H9 (cell line): ENCODE measurements at regions not wholly inside any gene's neighbourhood (a gene's known extent, or its start where the extent isn't known, plus 50 kb on each side); places are given as distances from the start of the nearest gene placed in this dataset.

ENCODE experiments used
- DNase-seq: peaks from one replicate; pipeline ENCODE4 v3.0.0-alpha.2; 2017
- H2AFZ ChIP-seq: one replicate; pipeline ENCODE4 v1.6.1; 2013; ENCODE audit warnings: mild to moderate bottlenecking, low read length, control low read depth, moderate library complexity
- H2AK5ac ChIP-seq: 2 replicates; pipeline ENCODE4 v1.6.1; 2013; ENCODE audit warnings: low read length, control low read depth, mixed read lengths; ENCODE audit not compliant: insufficient read length
- H2BK120ac ChIP-seq: one replicate; pipeline ENCODE4 v1.6.1; 2013; ENCODE audit warnings: low read depth, mild to moderate bottlenecking, low read length, control low read depth, inconsistent platforms; ENCODE audit not compliant: poor library complexity, severe bottlenecking
- H2BK12ac ChIP-seq: 2 replicates; pipeline ENCODE4 v1.6.1; 2013; ENCODE audit warnings: low read length, control low read depth, mixed read lengths, low read depth; ENCODE audit not compliant: insufficient read length
- H2BK15ac ChIP-seq: 2 replicates; pipeline ENCODE4 v1.6.1; 2013; ENCODE audit warnings: low read depth, low read length, control low read depth
- H2BK20ac ChIP-seq: one replicate; pipeline ENCODE4 v1.6.1; 2013; ENCODE audit warnings: low read depth, mild to moderate bottlenecking, low read length, control low read depth, inconsistent platforms; ENCODE audit not compliant: poor library complexity, severe bottlenecking
- H2BK5ac ChIP-seq: 2 replicates; pipeline ENCODE4 v1.6.1; 2013; ENCODE audit warnings: low read length, control low read depth, mixed read lengths; ENCODE audit not compliant: insufficient read length
- H3K14ac ChIP-seq: 2 replicates; pipeline ENCODE4 v1.6.1; 2013; ENCODE audit warnings: low read length, control low read depth; ENCODE audit not compliant: insufficient read depth
- H3K18ac ChIP-seq: 2 replicates; pipeline ENCODE4 v1.6.1; 2013; ENCODE audit warnings: low read depth, mild to moderate bottlenecking, mixed read lengths, low read length, control low read depth; ENCODE audit not compliant: insufficient read length
- H3K23ac ChIP-seq: 2 replicates; pipeline ENCODE4 v1.6.1; 2013; ENCODE audit warnings: low read length, control low read depth, mixed read lengths, low read depth; ENCODE audit not compliant: insufficient read length
- H3K23me2 ChIP-seq: 2 replicates; pipeline ENCODE4 v1.6.1; 2013; ENCODE audit warnings: low read depth, mild to moderate bottlenecking, mixed read lengths, low read length, control low read depth; ENCODE audit not compliant: insufficient read length, poor library complexity, severe bottlenecking
- H3K27ac ChIP-seq: 2 replicates; pipeline ENCODE4 v1.5.1; 2013; ENCODE audit warnings: low read length, control low read depth, mixed read lengths, low read depth; ENCODE audit not compliant: insufficient read length
- H3K27me3 ChIP-seq: 2 replicates; pipeline ENCODE4 v1.6.1; 2013; ENCODE audit warnings: low read length, control low read depth, inconsistent platforms; ENCODE audit not compliant: insufficient read depth
- H3K4ac ChIP-seq: 2 replicates; pipeline ENCODE4 v1.6.1; 2013; ENCODE audit warnings: low read depth, mild to moderate bottlenecking, control low read depth, inconsistent platforms, low read length, moderate library complexity
- H3K4me1 ChIP-seq: 2 replicates; pipeline ENCODE4 v1.6.1; 2013; ENCODE audit warnings: low read length, control low read depth, inconsistent platforms; ENCODE audit not compliant: insufficient read depth
- H3K4me2 ChIP-seq: 2 replicates; pipeline ENCODE4 v1.6.1; 2013; ENCODE audit warnings: low read length, control low read depth, mixed read lengths; ENCODE audit not compliant: insufficient read length, insufficient read depth
- H3K56ac ChIP-seq: 2 replicates; pipeline ENCODE4 v1.6.1; 2013; ENCODE audit warnings: low read depth, mild to moderate bottlenecking, mixed read lengths, low read length, control low read depth; ENCODE audit not compliant: insufficient read length
- H3K79me1 ChIP-seq: 2 replicates; pipeline ENCODE4 v1.6.1; 2013; ENCODE audit warnings: low read depth, mild to moderate bottlenecking, moderate library complexity, low read length, control low read depth, inconsistent platforms; ENCODE audit not compliant: insufficient read depth, poor library complexity, severe bottlenecking
- H3K79me2 ChIP-seq: 2 replicates; pipeline ENCODE4 v1.6.1; 2013; ENCODE audit warnings: low read length, control low read depth, inconsistent platforms; ENCODE audit not compliant: insufficient read depth
- H3K9ac ChIP-seq: 2 replicates; pipeline ENCODE4 v1.6.1; 2013; ENCODE audit warnings: low read length, control low read depth, mixed read lengths; ENCODE audit not compliant: insufficient read length; ENCODE audit errors: extremely low read depth
- H3K9me3 ChIP-seq: one replicate; pipeline ENCODE4 v1.6.1; 2013; ENCODE audit warnings: low read depth, low read length, inconsistent platforms; ENCODE audit not compliant: control insufficient read depth
- H3T11ph ChIP-seq: one replicate; pipeline ENCODE4 v1.6.1; 2013; ENCODE audit warnings: mild to moderate bottlenecking, low read length, control low read depth, inconsistent platforms
- H4K20me1 ChIP-seq: one replicate; pipeline ENCODE4 v1.6.1; 2013; ENCODE audit not compliant: control insufficient read depth, insufficient read length, insufficient read depth
- H4K5ac ChIP-seq: 2 replicates; pipeline ENCODE4 v1.6.1; 2013; ENCODE audit warnings: low read depth, mild to moderate bottlenecking, mixed read lengths, low read length, control low read depth; ENCODE audit not compliant: insufficient read length
- H4K8ac ChIP-seq: replicated peaks from 2 replicates; pipeline ENCODE4 v1.6.1; 2013; ENCODE audit warnings: low read length, control low read depth, mixed read lengths, low read depth; ENCODE audit not compliant: insufficient read length
- H4K91ac ChIP-seq: 2 replicates; pipeline ENCODE4 v1.6.1; 2013; ENCODE audit warnings: low read depth, mild to moderate bottlenecking, moderate library complexity, mixed read lengths, low read length, control low read depth; ENCODE audit not compliant: insufficient read length
- H3K27ac Mint-ChIP-seq, 3 experiments: 2 replicates in 2 of 3; 3 replicates in 1 of 3; pipeline ENCODE4 v1.8.0; 2020 to 2021; ENCODE audit warnings: mixed read lengths in 3 of 3, mild to moderate bottlenecking in 1 of 3, moderate library complexity in 1 of 3
- H3K27me3 Mint-ChIP-seq: 2 replicates; pipeline ENCODE4 v1.8.0; 2021; ENCODE audit warnings: low read depth, mild to moderate bottlenecking, moderate library complexity, mixed read lengths
- H3K36me3 Mint-ChIP-seq, 3 experiments: 2 replicates in 2 of 3; 3 replicates in 1 of 3; pipeline ENCODE4 v1.8.0; 2020 to 2021; ENCODE audit warnings: low read depth in 3 of 3, mixed read lengths in 3 of 3; ENCODE audit not compliant: insufficient read depth in 1 of 3
- H3K4me1 Mint-ChIP-seq, 2 experiments: 2 replicates each; pipeline ENCODE4 v1.8.0; 2020; ENCODE audit warnings: mixed read lengths in 2 of 2
- H3K4me3 Mint-ChIP-seq, 2 experiments: 2 replicates in 1 of 2; 3 replicates in 1 of 2; pipeline ENCODE4 v1.8.0; 2020 to 2021; ENCODE audit warnings: mild to moderate bottlenecking in 2 of 2, mixed read lengths in 2 of 2, moderate library complexity in 1 of 2
- H3K9me3 Mint-ChIP-seq, 2 experiments: 2 replicates in 1 of 2; 3 replicates in 1 of 2; pipeline ENCODE4 v1.8.0; 2020; ENCODE audit warnings: mild to moderate bottlenecking in 2 of 2, mixed read lengths in 2 of 2, moderate library complexity in 1 of 2
- WGBS: extraction: QIAGEN DNeasy Blood & Tissue Kit; methylation state at CpG from one replicate; pipeline ENCODE4 v1.1.7; 2013; ENCODE audit warnings: missing lambda C conversion rate, low lambda C conversion rate, mixed read lengths; ENCODE audit not compliant: insufficient read length; ENCODE audit errors: extremely low coverage; 5-methylcytosine and 5-hydroxymethylcytosine counted together
- TF ChIP-seq, protein P1 (sequence below): fragments of 200-600 bp; sonication (generic); conservative IDR thresholded peaks from 3 replicates; pipeline ENCODE4 v1.8.0; 2021; ENCODE audit warnings: antibody characterized with exemption, mild to moderate bottlenecking

GRCh38 chr4:38396091-38396490 lies 267.9 kb upstream of the KLF3 start:
- Histone ChIP-seq H3K79me1 (no peaks in the 10 kb centered on the region), H3K27ac (no peak overlapping the region), H2BK20ac (no peak overlapping the region), H3K14ac (no peak overlapping the region), H2AK5ac (no peak overlapping the region), H3K4ac (no peak overlapping the region), H4K8ac (no peak overlapping the region), H3K4me2 (no peak overlapping the region), H3K79me2 (no peaks in the 10 kb centered on the region), H3K27me3 (no peaks in the 10 kb centered on the region), H4K5ac (no peak overlapping the region), H3K56ac (no peak overlapping the region), H2BK15ac (no peak overlapping the region), H2BK120ac (no peak overlapping the region), H3K9ac (no peak overlapping the region), H3K23ac (no peak overlapping the region), H3K9me3 (no peaks in the 10 kb centered on the region), H3T11ph (no peak overlapping the region), H3K18ac (no peak overlapping the region), H2BK5ac (no peak overlapping the region), H3K4me1 (no peaks in the 10 kb centered on the region), H4K91ac (no peak overlapping the region), H2AFZ (no peak overlapping the region), H3K23me2 (no peaks in the 10 kb centered on the region), H4K20me1 (no peaks in the 10 kb centered on the region), H2BK12ac (no peak overlapping the region)
- 0 out of 4 replicates have a peak, but pooled peaks cover 0 to 2% of the 10 kb centered on the region in 2 experiments for H3K4me1 Mint-ChIP-seq
- WGBS: no CpG with 5 or more reads among the region's 3 CpGs
- TF ChIP-seq, protein P1, sequence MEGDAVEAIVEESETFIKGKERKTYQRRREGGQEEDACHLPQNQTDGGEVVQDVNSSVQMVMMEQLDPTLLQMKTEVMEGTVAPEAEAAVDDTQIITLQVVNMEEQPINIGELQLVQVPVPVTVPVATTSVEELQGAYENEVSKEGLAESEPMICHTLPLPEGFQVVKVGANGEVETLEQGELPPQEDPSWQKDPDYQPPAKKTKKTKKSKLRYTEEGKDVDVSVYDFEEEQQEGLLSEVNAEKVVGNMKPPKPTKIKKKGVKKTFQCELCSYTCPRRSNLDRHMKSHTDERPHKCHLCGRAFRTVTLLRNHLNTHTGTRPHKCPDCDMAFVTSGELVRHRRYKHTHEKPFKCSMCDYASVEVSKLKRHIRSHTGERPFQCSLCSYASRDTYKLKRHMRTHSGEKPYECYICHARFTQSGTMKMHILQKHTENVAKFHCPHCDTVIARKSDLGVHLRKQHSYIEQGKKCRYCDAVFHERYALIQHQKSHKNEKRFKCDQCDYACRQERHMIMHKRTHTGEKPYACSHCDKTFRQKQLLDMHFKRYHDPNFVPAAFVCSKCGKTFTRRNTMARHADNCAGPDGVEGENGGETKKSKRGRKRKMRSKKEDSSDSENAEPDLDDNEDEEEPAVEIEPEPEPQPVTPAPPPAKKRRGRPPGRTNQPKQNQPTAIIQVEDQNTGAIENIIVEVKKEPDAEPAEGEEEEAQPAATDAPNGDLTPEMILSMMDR: no peak
- H3K4me3 Mint-ChIP-seq: no peak overlapping the region
- no peak for DNase-seq
- peaks cover 15 to 42% (median 16%) of the 10 kb centered on the region in 3 experiments for H3K36me3 Mint-ChIP-seq
- peaks cover 41 to 42% of the 10 kb centered on the region in 2 experiments for H3K9me3 Mint-ChIP-seq
- no peak overlapping the region for H3K27ac Mint-ChIP-seq
- no peaks in the 10 kb centered on the region for H3K27me3 Mint-ChIP-seq
